CD4-positive, alpha-beta T cell treated with Interferon alpha-2 for 1 hour (primary cell): ENCODE measurements at regions not wholly inside any gene's neighbourhood (a gene's known extent, or its start where the extent isn't known, plus 50 kb on each side); places are given as distances from the start of the nearest gene placed in this dataset.

Source experiments
- DNase-seq, 2 donors: peaks; one replicate each; pipeline ENCODE4 v3.0.0-alpha.2; 2020 to 2022

- no peak for DNase-seq
These were observed 218.8 kb upstream of the CAMK1G start for GRCh38 chr1:209364716-209365115.

- no peak for DNase-seq
These were observed 216.3 kb upstream of the CAMK1G start for GRCh38 chr1:209367061-209367772.

DNA sequence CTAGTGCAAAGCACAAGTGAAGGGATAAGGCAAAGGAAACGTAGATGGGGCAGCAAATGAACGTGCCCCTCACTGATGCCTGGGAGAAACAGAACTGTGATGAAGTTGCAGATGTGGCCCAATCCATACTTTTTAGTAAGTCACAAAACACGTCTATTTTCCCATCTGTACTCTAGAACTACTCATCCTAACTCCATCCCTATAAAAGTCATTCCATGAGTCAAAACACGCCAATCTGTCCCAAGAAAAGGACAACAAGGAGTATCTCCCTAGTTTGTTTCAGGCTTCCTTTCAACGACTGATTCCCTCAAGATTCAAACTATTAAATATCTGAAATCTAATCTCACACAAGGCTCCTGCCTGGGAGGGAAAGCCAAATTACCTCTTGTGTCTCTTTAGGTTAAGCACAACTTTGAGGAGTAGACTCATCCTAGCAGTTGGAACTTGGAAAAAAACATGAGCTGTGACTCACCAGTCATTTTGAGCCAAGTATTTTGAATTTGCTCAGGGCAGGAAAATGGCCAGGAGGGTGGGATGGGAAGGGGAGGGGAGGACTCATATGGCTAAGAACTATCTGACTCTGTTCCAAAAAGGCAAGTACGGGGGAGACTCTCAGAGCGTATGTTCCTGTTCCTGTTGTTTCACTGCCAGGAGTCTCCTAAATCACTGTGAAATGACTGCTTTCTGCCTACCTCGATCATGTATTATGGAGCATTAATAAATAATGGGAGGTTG, 214.5 kb upstream of the CAMK1G start:
- no peak for DNase-seq

- no peak for DNase-seq
These were observed 213.1 kb upstream of the CAMK1G start for GRCh38 chr1:209370241-209370995.

DNA sequence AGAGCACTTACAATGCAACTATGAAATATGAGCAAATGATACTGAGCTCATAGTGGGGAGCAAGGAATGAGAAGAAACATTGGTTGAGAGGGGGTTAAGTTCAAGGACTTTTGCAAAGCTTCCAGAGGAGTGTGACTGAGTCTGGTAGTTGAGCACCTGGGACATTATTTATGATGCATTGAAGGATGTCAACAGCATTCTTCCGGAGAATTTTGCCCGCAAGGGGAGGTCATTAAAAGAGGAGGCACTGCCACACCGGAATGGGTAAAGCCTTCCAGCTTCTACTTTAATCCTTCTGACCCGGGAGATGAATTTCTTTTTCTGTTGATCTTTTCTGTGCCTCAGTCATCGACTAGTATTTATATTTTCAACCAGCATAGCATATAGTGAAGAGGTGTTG, 208.4 kb upstream of the CAMK1G start:
- DNase-seq = no peak

DNA sequence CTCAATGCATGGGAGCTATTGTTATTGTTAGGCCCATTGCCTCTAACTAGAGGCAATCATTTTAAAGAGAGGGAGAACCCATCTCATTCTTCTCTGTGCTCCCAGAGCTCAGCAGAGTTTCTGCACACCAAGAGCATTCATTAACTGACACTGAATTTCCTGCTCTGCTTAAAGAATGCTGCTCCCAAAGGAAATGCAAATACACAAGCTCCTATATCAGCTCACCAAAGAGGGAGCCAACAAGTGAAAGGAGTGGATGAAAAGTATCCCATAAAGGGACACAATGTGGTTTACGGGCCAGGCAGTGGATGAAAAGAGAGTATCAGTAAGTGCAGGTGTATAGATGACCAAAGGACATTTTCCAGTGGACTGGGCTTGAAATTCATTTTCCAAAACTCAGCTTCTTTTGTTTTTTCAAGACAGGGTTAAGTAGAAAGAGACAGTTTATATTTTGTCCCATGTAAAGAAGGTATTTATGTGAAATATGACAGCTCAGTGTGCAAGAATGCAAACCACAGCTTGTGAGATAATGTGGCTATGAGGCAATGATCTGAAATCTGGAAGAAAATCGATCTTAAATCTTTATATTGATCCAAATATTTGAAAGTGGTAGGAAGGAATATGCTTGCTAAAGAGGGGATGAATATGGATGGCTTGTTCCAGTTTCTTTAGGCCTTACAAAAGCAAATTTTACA, 207.7 kb upstream of the CAMK1G start:
- no peak for DNase-seq

GRCh38 chr1:209376774-209377173, 206.7 kb upstream of the CAMK1G start:
- DNase-seq = no peak

- no peak for DNase-seq
These were observed 205.5 kb upstream of the CAMK1G start for GRCh38 chr1:209377995-209378394.

GRCh38 chr1:209379280-209379679, 204.2 kb upstream of the CAMK1G start:
- no peak for DNase-seq

- DNase-seq = no peak
These were observed 203.1 kb upstream of the CAMK1G start for GRCh38 chr1:209380420-209380819.

- DNase-seq = no peak
These were observed 201.0 kb upstream of the CAMK1G start for GRCh38 chr1:209382231-209383100.

DNA sequence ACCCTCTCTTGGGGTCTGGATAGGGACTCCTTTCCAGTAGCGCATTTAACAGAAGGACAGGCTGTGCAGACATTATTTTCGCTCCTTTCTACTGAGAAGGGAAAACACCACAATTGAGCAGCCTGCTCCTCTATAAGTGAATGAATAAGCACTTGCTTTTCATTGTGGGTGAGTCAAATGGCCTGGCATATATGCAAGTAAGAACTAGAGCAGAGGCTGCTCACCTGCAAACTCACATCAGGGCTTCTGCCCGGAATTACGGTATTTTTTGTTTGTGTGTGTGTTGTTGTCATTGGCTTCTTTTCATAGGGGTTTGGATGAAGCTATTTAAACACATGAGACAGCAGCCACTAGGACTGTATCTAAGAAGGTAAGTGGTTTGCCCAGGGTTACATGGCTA, 200.1 kb upstream of the CAMK1G start:
- no peak for DNase-seq

GRCh38 chr1:209383907-209384709, 199.4 kb upstream of the CAMK1G start:
- no peak for DNase-seq

GRCh38 chr1:209384710-209385550, 198.6 kb upstream of the CAMK1G start:
- no peak for DNase-seq

GRCh38 chr1:209386156-209386555, 197.4 kb upstream of the CAMK1G start:
- DNase-seq = no peak

GRCh38 chr1:209387271-209387968, 196.1 kb upstream of the CAMK1G start:
- DNase-seq = no peak

GRCh38 chr1:209387969-209388329, 195.6 kb upstream of the CAMK1G start:
- DNase-seq = no peak

DNA sequence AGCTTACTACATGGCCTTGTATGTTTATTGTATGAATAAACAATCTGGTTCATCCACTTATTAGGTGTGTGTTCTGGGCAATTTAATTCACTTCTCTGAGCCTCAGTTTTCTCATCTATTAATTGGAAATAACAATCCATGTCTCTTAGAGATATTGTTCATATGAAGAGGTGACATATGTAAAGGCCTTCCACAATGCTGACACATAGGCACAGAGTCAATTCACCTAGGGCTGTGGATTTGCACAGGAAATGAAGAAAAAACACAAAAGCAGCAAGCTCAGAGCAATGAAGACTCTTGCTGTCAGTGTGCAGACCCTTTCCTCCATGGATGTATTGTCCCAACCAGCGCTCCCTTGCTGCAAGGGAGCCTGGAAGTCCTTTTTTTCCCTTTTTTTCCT, 195.2 kb upstream of the CAMK1G start:
- no peak for DNase-seq

- no peak for DNase-seq
These were observed 194.3 kb upstream of the CAMK1G start for GRCh38 chr1:209389258-209389657.

DNA sequence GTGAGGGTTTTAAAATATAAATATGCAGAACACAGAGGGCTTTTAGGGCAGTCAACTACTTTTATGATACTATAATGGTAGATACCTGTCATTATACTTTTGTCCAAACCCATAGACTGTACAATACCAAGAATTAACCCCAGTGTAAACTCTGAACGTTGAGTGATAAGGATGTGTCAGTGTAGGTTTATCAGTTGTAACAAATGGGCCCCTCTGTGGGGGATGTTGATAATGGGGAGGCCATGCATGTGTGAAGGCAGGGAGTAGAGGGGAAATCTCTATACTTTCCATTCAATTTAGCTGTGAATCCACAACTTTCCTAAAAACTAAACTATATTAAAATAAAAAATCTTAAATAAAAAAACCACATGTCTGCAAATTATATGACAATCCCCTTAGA, 193.5 kb upstream of the CAMK1G start:
- no peak for DNase-seq
